HG03280 (cell line): ENCODE measurements at regions not wholly inside any gene's neighbourhood (a gene's known extent, or its start where the extent isn't known, plus 50 kb on each side); places are given as distances from the start of the nearest gene placed in this dataset.

ENCODE experiments used
- ATAC-seq: cut with Tn5 transposase; IDR thresholded peaks from one replicate; pipeline ENCODE4 v1.9.1; 2021; ENCODE audit warnings: mild to moderate bottlenecking, moderate library complexity; ENCODE audit not compliant: unreplicated experiment

- no peak for ATAC-seq
Measured at GRCh38 chr4:43341741-43342140, 449.2 kb downstream of the GRXCR1 start.

DNA sequence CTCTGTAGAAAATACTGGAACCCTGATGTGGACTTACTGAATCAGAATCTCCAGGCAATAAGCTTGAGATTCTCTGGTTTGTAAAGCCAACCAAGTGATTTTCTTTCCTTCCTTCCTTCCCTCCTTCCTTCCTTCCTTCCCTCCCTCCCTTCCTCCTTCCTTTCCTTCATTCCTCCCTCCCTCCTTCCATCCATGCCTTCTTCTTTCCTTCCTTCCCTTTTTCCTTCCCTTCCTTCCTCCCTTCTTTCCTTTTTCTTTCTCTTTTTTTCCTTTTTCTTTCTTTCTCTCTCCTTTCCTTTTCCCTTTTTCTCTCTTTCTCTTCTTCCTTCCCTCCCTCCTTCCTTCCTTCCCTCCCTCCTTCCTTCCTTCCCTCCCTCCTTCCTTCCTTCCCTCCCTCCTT lies 450.8 kb downstream of the GRXCR1 start:
- ATAC-seq: no peak

GRCh38 chr4:43345323-43345925 lies 452.9 kb downstream of the GRXCR1 start:
- no peak for ATAC-seq

DNA sequence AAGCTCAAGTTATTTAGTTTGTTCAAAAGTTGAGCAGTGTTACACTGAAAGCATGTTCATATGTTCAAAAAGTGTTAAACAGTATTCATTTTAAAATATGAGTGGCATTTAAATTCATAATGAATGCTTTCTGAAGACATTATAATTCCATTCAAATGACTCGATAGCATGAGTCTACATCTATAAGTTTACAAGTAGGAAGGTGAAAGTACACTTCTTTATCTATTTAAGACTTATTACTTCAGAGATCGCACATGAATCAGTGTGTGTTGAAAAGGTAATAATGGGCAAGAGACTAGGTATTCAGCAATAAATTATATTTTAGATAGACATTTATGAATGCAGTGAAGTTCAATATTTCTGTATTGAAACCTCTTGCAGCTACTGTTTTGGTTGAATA lies 456.1 kb downstream of the GRXCR1 start:
- ATAC-seq: no peak

DNA sequence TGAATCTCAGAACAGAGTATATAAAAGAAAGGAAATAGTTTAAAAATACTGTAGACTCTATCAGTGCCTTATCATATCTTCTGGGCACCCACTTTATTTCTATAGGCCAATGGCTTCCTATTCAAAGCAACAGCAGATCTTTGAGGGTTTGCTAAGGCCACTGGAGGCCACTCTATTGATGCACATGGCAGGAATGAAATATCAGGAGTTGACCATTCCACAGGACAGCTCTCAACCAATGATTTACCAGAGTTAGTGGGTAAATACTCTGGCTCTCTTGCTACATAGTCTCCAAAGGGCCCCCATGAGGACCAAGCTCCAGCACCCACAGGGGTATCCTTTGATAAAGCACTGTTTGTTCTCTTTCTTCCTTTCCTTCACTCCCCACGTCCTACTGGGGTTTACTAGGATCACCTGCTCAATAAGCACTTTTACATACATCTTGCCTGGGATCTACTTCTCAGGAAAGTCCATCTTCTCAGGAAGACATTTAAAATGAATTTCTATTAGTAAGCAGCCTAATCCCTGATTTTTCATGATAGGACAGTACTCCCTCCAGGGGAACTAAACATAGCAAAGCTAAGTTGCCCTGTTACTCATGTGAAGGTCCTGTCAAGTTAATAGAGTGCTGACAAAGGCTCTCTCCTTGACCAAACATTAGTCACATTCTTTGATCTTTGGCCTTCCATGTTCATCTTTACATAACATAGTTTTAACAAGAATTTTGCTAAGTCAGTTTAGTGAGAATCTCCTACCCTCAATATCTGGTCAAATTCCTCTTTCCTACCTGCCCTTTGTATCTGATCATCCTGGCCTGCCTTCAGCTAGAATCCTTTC lies 459.7 kb downstream of the GRXCR1 start:
- no peak for ATAC-seq

DNA sequence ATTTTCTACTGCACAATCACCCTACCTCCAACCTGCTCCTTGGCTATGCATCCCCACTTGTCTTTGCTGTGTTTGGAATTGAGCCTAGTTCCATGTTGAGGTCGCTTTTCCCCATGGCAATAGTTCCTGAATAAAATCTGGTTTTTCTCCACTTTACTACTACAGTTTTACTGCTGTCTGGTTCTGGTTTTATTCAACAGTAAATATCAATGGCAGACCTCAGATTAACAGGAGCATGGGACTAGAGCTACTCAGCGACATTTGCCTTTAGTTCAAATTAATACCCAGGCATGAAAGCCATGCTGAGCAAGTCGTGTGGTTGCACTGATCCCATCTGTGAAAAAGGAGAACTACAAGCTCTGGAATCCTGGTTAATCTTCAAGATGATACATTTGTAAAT lies 460.3 kb downstream of the GRXCR1 start:
- no peak for ATAC-seq

DNA sequence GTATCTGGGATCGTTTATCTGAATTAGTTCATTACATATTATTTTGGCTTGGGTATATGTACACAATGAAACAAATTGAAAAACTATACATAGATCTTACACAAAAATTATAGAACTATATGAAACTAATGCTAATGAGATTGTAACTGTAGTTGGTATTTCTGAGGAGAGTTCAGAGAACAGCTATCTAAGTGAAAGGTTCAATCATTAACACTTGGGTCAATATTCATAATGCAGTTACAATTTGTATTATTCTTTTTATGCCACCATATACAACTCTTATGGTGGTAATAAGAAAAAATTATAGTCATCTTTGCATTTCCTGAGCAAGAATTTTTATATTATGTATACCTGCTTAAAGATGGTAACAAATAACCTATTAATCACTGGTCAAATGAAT lies 461.0 kb downstream of the GRXCR1 start:
- no peak for ATAC-seq

- no peak for ATAC-seq
Measured at GRCh38 chr4:43356786-43357185, 464.3 kb downstream of the GRXCR1 start.

GRCh38 chr4:43357252-43357974 lies 464.9 kb downstream of the GRXCR1 start:
- no peak for ATAC-seq

- no peak for ATAC-seq
Measured at GRCh38 chr4:43360296-43360695, 467.8 kb downstream of the GRXCR1 start.

DNA sequence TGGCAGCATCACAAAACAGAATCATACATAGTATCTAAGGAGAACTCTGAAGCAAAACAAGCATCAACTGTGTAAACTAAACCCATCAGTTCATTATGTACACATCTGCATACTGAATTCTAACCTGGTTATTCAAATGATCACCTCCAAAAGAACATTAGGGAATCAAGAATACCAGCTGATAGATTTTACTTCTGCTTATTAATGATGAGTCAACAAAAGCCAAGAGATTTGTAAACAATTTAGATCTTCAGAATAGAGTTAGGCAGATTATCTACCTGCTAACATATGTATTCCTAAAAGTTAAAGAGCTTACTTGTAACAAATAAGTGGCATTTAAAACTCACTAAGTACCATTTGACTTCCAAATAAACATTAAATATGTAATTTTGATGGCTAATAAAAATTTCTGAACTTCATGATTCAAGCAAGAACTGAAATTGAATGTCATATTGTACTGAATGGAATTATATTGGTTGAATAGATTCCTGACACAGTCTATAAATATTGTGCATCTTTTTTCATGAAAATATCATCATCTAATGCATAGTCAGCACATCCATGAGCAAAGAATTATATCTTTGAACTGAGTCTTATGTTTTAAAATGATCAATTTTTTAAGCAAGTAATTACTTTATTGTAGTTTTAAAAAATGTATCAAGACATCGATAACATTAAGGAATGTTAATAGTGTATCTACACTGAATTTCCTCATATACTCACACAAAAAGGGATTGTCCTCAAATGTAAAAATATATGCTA lies 470.5 kb downstream of the GRXCR1 start:
- ATAC-seq: no peak

DNA sequence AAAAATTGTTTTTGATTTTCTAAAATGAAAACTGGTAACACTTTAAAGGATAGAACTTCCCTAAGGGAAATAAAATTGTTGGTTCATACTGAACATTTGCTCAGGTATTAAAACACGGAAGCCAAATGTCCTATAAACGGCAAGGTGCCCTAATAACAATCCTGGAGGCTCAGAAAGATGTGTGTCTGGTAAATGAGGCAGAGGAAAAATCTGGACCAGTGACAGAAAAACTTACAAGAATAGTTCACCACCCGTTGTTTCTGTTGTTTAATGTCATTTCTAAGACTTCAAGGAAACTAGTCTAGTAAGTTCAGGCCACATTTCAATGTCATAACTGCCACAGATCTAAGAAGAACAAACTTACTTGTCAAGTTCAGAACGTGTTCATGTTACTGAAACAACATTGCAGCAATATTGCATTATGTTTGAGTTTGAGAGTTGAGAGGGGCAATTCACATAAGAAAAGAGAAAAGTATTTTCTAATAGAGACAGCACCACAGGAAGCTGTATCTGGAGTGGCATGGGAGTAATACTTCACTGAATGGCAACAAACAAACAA lies 476.6 kb downstream of the GRXCR1 start:
- no peak for ATAC-seq

- no peak for ATAC-seq
Measured at GRCh38 chr4:43373201-43373600, 480.7 kb downstream of the GRXCR1 start.

DNA sequence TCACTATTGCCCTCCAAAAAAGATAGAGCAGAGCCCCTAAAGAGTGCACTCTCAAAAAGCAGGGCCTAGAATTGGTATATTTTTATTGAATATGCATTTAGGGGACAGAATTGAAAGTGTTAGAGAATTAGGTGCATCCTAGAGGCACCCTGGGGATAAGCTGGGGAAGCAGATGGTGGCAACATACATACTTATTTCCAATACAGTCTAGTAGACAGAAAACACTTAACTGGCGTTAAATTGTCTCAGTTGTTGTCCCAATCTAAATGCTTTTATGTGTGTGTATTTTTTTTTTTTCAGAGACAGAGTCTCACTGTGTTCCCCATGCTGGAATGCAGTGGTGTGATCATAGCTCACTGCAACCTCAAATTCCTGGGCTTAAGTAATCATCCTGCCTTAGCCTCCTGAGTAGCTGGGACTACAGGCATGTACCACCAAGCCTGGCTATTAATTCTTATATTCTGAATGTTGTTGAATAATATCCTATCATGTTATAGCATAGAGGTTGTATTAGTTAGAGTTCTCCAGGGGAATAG lies 481.8 kb downstream of the GRXCR1 start:
- no peak for ATAC-seq

DNA sequence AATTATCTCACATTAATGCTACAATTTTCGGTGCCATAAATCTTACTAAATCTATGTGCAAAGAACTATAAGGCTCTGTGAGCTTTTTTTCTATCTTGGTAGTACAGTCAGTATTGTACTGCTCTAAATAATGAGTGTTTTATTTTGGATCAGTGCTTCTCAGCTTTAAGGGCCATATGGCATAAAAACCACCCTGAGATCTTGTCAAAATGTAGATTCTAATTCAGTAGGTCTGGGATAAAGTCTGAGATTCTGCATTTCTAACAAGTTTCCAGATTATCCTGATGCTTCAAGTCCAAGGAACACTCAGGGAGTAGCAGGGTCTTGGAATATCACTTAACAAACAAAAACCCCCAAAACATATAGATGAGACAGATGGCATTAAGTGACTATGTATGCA lies 486.5 kb downstream of the GRXCR1 start:
- no peak for ATAC-seq

DNA sequence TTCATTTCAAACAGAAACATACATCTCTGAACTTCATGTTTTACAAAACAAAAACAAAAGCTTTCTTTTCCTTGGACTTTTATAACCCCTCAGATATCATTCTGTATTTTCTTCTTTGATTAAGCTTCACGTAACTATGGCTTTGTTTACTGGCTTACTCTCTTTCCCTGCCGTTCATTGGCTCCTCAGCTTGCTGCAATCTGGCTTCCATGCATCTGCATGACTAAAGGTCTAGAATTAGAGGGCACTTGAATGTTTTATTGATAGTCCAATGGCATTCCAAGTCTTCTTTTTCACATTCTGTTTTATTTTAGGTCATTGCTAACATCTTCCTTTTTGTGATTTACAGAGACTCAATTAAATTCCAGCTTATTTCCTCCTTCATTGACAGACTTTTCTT lies 487.6 kb downstream of the GRXCR1 start:
- ATAC-seq: no peak

DNA sequence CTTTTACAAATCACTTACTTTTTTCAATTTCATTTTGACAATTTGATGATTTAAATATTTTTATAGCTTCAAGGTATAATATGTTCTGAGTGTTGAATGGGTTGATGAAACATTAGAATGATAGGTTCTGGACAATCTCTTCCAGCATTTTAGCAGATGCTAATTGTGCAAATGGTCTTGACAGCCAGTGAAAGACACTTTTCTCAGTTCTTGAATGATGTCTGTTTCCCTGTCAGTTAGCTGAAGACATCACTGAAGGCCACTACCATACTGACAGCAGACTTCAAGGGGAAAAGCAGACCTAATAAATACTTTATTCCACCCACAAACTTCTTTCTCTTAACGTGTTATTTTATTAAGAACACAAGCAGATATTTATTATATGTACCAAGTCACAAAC lies 498.6 kb downstream of the GRXCR1 start:
- no peak for ATAC-seq

DNA sequence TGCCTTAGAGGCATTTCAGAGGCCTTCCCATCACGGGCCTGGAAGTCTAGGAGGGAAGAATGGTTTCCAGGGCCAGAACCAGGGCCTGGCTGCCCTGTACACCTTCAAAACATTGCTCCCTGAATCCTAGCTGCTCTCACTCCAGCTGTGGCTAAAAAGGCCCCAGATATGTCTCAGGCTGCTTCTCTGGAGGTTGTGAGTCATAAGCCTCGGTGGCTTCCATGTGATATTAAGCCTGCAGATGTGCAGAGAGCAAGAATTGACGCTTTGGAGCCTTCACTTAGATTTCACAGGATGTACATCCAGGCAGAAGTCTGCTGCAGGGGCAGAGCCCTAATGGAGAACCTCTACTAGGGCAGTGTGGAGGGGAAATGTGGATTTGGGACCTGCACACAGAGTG lies 502.5 kb downstream of the GRXCR1 start:
- ATAC-seq: no peak

DNA sequence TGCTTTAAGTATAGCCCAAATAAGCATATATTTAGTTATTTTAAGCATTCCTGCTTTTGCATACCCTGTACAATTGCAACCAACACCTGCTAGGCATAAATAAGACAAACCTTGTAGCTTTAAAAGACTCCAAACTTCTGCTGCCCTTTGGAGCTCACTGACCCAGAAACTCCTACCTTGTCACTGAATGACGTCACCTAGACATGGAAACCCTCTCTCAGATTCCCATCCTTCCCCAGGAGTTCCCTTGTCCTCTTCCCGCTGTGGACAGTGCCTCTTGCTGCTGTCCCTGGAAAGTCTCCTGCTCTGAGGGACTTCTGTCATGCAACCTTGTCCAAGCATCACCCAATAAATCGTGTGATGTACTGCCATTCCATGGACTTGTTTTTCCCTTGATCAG lies 507.2 kb downstream of the GRXCR1 start:
- ATAC-seq: no peak

- ATAC-seq: no peak
Measured at GRCh38 chr4:43402393-43402792, 509.9 kb downstream of the GRXCR1 start.

- ATAC-seq: no peak
Measured at GRCh38 chr4:43410636-43411035, 518.1 kb downstream of the GRXCR1 start.
